ENCODE measurements at regions not wholly inside any gene's neighbourhood (a gene's known extent, or its start where the extent isn't known, plus 50 kb on each side); places are given as distances from the start of the nearest gene placed in this dataset.
"Not testable (repeated sequence)": the region's sequence is repeated elsewhere in the genome, so short reads cannot be mapped to it uniquely, and the experiment has no call there.

GRCh38 chr7:81190997-81191768, 272.3 kb upstream of the SEMA3C start:
- no peak for TF ChIP-seq CTCF (IDR thresholded peaks at IDR 0.05; ENCODE audit: insufficient read depth, low read depth, low read length, missing control alignments)
- no peak overlapping the region for H3K4me3 ChIP-seq (ENCODE audit: low read depth, low read length)
- no peak for DNase-seq (ENCODE audit: low read depth)

DNA sequence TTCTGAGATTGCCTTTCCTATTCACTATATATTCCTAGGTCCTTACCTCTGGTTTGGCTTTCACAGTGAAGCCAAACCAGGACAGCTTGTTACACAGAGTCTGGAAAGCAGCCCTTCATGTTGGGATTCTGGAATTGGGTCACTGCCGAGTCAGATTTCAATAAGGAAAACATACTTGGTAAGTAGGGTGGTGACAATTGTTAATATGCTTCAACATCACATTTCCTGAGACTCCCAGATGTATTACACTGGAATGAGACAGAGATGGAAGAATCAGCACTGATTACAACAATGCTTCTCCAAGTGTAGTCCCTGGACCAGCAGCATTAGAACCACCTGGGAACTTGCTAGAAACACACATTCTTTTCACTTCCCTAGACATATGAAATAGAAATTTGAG, 268.9 kb upstream of the SEMA3C start:
- H3K4me3 ChIP-seq (ENCODE audit: low read depth, low read length) = no peak overlapping the region
- no peak for DNase-seq (ENCODE audit: low read depth)
- TF ChIP-seq CTCF (IDR thresholded peaks at IDR 0.05; ENCODE audit: insufficient read depth, low read depth, low read length, missing control alignments) = no peak

DNA sequence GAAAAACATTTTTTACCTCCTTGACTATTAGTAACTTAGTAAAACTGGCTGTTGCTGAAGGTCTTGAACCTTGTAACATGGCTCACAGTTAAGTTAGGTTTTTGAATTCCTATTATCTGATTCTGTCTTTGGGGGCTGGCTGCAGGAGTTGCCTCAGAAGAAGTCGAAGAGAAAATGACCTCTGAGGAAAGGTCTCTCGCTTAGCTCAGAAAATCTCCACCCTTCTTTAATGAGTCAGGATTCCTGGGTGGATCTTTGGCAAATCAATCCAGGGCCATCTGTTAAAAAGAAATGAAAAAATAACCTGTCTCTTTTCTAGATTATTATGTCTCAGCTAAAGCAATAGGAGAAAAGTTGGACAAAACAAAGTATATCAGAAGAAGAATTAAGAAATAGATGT, 267.8 kb upstream of the SEMA3C start:
- TF ChIP-seq CTCF (IDR thresholded peaks at IDR 0.05; ENCODE audit: insufficient read depth, low read depth, low read length, missing control alignments) = no peak
- DNase-seq (ENCODE audit: low read depth) = no peak
- H3K4me3 ChIP-seq (ENCODE audit: low read depth, low read length) = no peak overlapping the region

DNA sequence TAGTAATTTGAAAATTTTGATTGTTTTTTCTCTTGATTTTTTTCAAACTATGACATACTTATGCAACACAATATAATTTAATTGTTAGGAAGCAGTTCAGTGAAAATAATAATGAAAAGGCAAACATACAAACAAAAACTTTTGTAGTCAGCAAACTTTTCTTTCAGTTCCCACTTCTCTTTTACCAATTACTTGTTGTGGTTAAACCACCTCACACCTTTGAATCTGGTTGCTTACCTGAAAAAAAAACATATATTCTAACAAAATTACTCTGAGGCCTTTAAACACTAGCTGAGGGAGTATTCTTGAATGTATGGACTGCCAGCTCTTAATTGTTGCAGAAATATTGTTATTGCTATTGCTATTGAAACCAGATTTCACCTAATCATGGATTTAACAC, 266.2 kb upstream of the SEMA3C start:
- H3K4me3 ChIP-seq (ENCODE audit: low read depth, low read length) = no peak overlapping the region
- DNase-seq (ENCODE audit: low read depth) = no peak
- TF ChIP-seq CTCF (IDR thresholded peaks at IDR 0.05; ENCODE audit: insufficient read depth, low read depth, low read length, missing control alignments) = no peak

GRCh38 chr7:81183326-81183725, 264.5 kb upstream of the SEMA3C start:
- no peak overlapping the region for H3K4me3 ChIP-seq (ENCODE audit: low read depth, low read length)
- TF ChIP-seq CTCF (IDR thresholded peaks at IDR 0.05; ENCODE audit: insufficient read depth, low read depth, low read length, missing control alignments) = no peak
- DNase-seq (ENCODE audit: low read depth) = no peak

DNA sequence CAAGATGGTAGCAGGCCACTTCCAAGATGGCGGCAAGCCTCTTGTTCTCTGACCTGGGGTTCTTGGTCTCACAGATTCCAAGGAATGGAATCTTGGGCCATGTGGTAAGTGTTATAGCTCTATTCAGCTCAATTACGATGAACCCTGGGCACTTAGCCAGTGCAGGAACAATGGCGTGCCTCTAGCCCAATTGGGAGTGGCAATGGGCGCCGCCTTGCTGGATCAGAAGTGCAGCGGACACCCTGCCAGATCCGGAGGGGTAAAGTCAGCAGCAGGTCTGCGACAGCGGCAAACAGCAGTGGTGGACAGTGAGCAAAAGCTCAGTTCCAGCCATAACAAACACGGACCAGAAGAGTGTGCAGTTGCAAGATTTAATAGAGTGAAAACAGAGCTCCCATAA, 263.2 kb upstream of the SEMA3C start:
- not testable (repeated sequence) for H3K4me3 ChIP-seq (ENCODE audit: low read depth, low read length); DNase-seq (ENCODE audit: low read depth)

DNA sequence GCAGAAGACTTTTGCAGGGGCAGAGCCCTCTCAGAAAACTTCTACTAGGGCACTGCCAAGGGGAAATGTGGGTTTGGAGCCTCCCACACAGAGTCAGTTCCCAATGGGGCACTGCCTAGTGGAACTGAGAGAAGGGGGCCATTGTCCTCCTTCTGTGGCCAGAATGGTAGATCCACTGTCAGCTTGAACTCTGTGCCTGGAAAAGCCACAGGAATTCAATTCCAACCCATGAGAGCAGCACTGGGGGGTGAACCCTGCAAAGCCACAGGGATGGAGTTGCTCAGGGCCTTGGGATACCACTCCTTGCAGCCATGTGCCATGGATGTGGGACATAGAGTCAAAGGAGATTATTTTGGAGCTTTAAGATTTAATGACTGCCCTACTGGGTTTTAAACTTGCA, 262.2 kb upstream of the SEMA3C start:
- H3K4me3 ChIP-seq (ENCODE audit: low read depth, low read length) = no peak overlapping the region
- TF ChIP-seq CTCF (IDR thresholded peaks at IDR 0.05; ENCODE audit: insufficient read depth, low read depth, low read length, missing control alignments) = no peak
- DNase-seq (ENCODE audit: low read depth) = no peak
